CD4-positive, CD25-positive, alpha-beta regulatory T cell (primary cell): ENCODE measurements at regions not wholly inside any gene's neighbourhood (a gene's known extent, or its start where the extent isn't known, plus 50 kb on each side); places are given as distances from the start of the nearest gene placed in this dataset.

Source experiments
- ATAC-seq, 2 donors: fragments of 150-1000 bp; cut with Tn5 transposase; one replicate each; pipeline ENCODE4 v1.10.0; 2021; ENCODE audit warnings: low read depth in 2 of 2, moderate number of reproducible peaks in 2 of 2, moderate library complexity in 1 of 2
- DNase-seq, 3 donors: peaks; one replicate each; pipeline versions ENCODE4 v3.0.0 to v3.0.0-alpha.2; 2012 to 2022; ENCODE audit warnings: mixed read lengths in 1 of 3
- H3K27ac ChIP-seq: one replicate; pipeline ENCODE4 v1.7.0; 2013; ENCODE audit warnings: mild to moderate bottlenecking, low read length; ENCODE audit not compliant: insufficient read depth, poor library complexity, severe bottlenecking
- H3K27me3 ChIP-seq: one replicate; pipeline ENCODE4 v1.7.0; 2013; ENCODE audit warnings: low read length; ENCODE audit not compliant: control insufficient read depth, insufficient read depth
- H3K36me3 ChIP-seq: one replicate; pipeline ENCODE4 v1.7.0; 2013; ENCODE audit warnings: mild to moderate bottlenecking, low read length, moderate library complexity; ENCODE audit not compliant: control insufficient read depth, insufficient read depth
- H3K4me1 ChIP-seq: 2 replicates; pipeline ENCODE4 v1.7.0; 2013; ENCODE audit warnings: mild to moderate bottlenecking, low read length; ENCODE audit not compliant: insufficient read depth, control insufficient read depth, poor library complexity, severe bottlenecking
- H3K4me3 ChIP-seq: one replicate; pipeline ENCODE4 v1.7.0; 2013; ENCODE audit warnings: low read depth, mild to moderate bottlenecking, low read length, moderate library complexity
- H3K9me3 ChIP-seq, 2 experiments: 1 replicate in 1 of 2; 2 replicates in 1 of 2; pipeline ENCODE4 v1.7.0; 2013; ENCODE audit warnings: low read length in 2 of 2, mild to moderate bottlenecking in 1 of 2, moderate library complexity in 1 of 2; ENCODE audit not compliant: control insufficient read depth in 2 of 2
- H3K27ac Mint-ChIP-seq, 3 donors: one replicate each; pipeline ENCODE4 v1.8.0; 2020 to 2022; ENCODE audit warnings: mild to moderate bottlenecking in 3 of 3, mixed read lengths in 3 of 3, moderate library complexity in 2 of 3
- H3K27me3 Mint-ChIP-seq: one replicate; pipeline ENCODE4 v1.8.0; 2022; ENCODE audit warnings: mild to moderate bottlenecking, mixed read lengths
- H3K36me3 Mint-ChIP-seq: one replicate; pipeline ENCODE4 v1.8.0; 2020; ENCODE audit warnings: mixed read lengths
- H3K4me1 Mint-ChIP-seq, 4 donors: one replicate each; pipeline ENCODE4 v1.8.0; 2020 to 2022; ENCODE audit warnings: mixed read lengths in 4 of 4, mild to moderate bottlenecking in 1 of 4
- H3K4me3 Mint-ChIP-seq, 4 donors: one replicate each; pipeline ENCODE4 v1.8.0; 2020 to 2022; ENCODE audit warnings: mild to moderate bottlenecking in 4 of 4, mixed read lengths in 4 of 4, moderate library complexity in 3 of 4
- H3K9me3 Mint-ChIP-seq, 7 donors: one replicate each; pipeline ENCODE4 v1.8.0; 2020 to 2022; ENCODE audit warnings: mixed read lengths in 7 of 7, mild to moderate bottlenecking in 3 of 7, moderate library complexity in 2 of 7

- H3K4me3 Mint-ChIP-seq, result no peak overlapping the region
Observed at GRCh38 chr2:19059076-19059475, 299.3 kb downstream of the OSR1 start.

DNA sequence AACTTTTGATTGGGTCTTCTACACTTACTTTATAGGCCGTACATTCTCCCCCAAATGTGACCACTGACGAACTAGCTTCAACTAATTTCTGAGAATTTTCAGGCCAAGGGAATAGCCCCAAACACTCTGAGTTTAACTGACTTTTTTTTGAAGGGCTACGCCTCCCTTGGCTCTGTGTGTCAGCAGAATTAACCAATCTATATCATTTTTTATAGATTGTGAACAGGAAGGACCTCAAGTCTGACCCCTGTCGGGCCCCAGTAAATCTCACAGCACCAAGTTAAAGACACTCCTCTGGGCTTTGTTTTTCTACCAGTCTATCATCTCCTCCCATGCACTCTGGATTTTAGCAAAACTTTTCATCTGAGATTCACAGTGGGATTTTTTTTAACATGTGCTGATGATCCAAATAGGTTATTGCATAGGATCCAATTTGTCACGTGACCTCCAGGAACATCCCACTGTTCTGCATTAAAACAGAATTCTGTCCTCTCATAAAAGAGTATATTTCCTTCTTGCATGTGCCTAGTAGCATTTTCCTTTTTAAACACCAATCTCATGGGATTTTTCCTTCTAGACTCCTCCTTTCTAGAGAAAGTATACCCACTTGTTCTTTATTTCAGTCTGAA, 307.1 kb downstream of the OSR1 start:
- H3K4me3 ChIP-seq, result no peak overlapping the region
- no peaks in the 10 kb centered on the region for H3K36me3 Mint-ChIP-seq
- no peak overlapping the region for H3K27ac Mint-ChIP-seq
- H3K4me1 Mint-ChIP-seq, result no peaks in the 10 kb centered on the region
- H3K9me3 ChIP-seq, result no peaks in the 10 kb centered on the region
- no peak for ATAC-seq
- H3K27me3 ChIP-seq, result no peaks in the 10 kb centered on the region
- H3K4me1 ChIP-seq, result no peaks in the 10 kb centered on the region
- peaks cover 0 to 5% (median 2%) of the 10 kb centered on the region in 7 donors for H3K9me3 Mint-ChIP-seq
- H3K27me3 Mint-ChIP-seq, result no peaks in the 10 kb centered on the region
- H3K4me3 Mint-ChIP-seq, result no peak overlapping the region
- H3K27ac ChIP-seq, result no peak overlapping the region
- no peaks in the 10 kb centered on the region for H3K36me3 ChIP-seq
- no peak for DNase-seq

More at GRCh38 chr2:19059076-19059475, 299.3 kb downstream of the OSR1 start:
- no peak overlapping the region for H3K27ac Mint-ChIP-seq
- ATAC-seq (no peak), DNase-seq (no peak)
- Histone ChIP-seq H3K27me3 (no peaks in the 10 kb centered on the region), H3K9me3 (no peaks in the 10 kb centered on the region), H3K27ac (no peak overlapping the region), H3K4me1 (no peaks in the 10 kb centered on the region), H3K36me3 (no peaks in the 10 kb centered on the region), H3K4me3 (no peak overlapping the region)
- H3K27me3 Mint-ChIP-seq, result no peaks in the 10 kb centered on the region
- no peaks in the 10 kb centered on the region for H3K36me3 Mint-ChIP-seq
- peaks cover 0 to 2% (median 0%) of the 10 kb centered on the region in 7 donors for H3K9me3 Mint-ChIP-seq
- H3K4me1 Mint-ChIP-seq, result peaks cover 0 to 7% (median 0%) of the 10 kb centered on the region in 4 donors

GRCh38 chr2:19050354-19050753, 308.1 kb downstream of the OSR1 start:
- no peaks in the 10 kb centered on the region for H3K36me3 Mint-ChIP-seq
- H3K4me1 ChIP-seq, result no peaks in the 10 kb centered on the region
- no peaks in the 10 kb centered on the region for H3K4me1 Mint-ChIP-seq
- ATAC-seq (no peak), DNase-seq (no peak)
- no peaks in the 10 kb centered on the region for H3K36me3 ChIP-seq
- peaks cover 0 to 5% (median 2%) of the 10 kb centered on the region in 7 donors for H3K9me3 Mint-ChIP-seq
- no peak overlapping the region for H3K27ac Mint-ChIP-seq
- H3K4me3 Mint-ChIP-seq, result no peak overlapping the region
- H3K4me3 ChIP-seq, result no peak overlapping the region
- H3K9me3 ChIP-seq, result no peaks in the 10 kb centered on the region
- H3K27ac ChIP-seq, result no peak overlapping the region
- no peaks in the 10 kb centered on the region for H3K27me3 ChIP-seq
- no peaks in the 10 kb centered on the region for H3K27me3 Mint-ChIP-seq

DNA sequence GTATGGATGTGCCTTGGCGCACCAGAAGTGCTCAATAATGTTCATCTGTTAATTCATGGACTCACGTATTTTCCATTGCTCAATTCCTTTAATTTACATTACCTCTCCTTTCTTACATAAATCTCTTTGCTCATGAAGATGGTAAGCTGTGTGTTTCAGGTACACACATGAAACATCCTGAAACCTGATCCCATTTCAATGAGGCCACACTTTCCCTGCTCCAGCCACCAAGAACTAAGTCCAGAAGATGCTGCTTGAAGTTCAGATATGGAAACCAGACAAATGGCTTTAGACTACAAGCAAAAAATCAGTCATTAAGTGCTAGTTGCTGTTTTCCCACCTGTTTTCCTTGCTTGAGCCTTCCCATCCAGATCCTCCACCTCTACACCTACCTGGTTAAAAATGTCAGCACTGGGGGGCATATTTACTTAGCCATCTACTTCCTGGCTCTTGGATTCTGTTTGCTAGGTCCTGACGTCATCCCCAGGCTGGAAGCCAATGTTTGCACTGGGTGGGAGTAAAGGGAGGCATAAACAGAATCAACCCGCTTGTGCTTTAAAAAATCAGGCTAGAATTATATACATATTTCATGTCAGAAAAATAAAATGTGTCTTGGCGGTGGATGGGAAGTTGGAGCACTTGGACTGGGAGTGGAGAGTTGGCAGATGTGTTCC, 309.7 kb downstream of the OSR1 start:
- H3K9me3 ChIP-seq, result no peaks in the 10 kb centered on the region
- no peak overlapping the region for H3K27ac ChIP-seq
- H3K27me3 ChIP-seq, result no peaks in the 10 kb centered on the region
- H3K4me1 Mint-ChIP-seq, result no peaks in the 10 kb centered on the region
- H3K36me3 Mint-ChIP-seq, result no peaks in the 10 kb centered on the region
- H3K36me3 ChIP-seq, result no peaks in the 10 kb centered on the region
- H3K9me3 Mint-ChIP-seq, result peaks cover 0 to 5% (median 2%) of the 10 kb centered on the region in 7 donors
- no peak overlapping the region for H3K27ac Mint-ChIP-seq
- H3K4me3 ChIP-seq, result no peak overlapping the region
- ATAC-seq (no peak), DNase-seq (no peak)
- H3K27me3 Mint-ChIP-seq, result no peaks in the 10 kb centered on the region
- H3K4me1 ChIP-seq, result no peaks in the 10 kb centered on the region
- no peak overlapping the region for H3K4me3 Mint-ChIP-seq

DNA sequence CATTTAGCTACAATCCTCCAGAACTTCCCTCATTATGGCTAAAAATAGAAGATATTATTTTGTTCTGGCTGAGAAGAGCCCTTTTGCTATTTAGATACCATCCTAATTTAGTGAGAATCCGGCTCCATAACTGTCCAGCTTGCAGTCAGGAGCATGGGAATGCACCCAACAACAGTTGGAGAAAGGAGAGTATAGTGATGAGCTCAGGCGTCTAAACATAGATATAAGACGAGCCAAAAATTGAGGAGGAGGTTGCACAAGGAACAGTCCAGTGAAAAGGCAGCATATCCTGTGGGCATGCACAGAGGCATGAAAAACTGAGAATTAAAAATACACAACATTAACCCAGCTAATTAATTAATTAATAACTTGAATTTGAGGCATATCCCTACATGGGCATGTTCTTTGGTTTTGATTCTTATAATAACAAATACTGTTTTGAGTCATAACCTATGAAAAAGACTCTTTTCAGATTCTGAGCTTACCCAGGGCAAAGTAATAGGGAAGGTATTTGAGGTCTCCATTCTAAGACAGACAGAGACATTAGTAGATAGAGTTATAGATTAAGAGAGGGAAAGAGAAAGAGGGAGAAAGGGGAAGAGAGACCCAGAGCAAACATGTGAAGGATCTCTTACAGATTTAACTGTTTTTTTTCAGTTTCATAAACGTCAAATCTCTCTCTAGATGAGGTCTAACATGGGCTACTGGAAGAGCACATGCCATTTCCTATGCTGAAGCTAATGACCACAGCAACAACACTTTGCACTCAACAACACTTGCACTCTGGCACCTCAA, 311.2 kb downstream of the OSR1 start:
- Histone ChIP-seq H3K27ac (no peak overlapping the region), H3K4me1 (no peaks in the 10 kb centered on the region), H3K27me3 (no peaks in the 10 kb centered on the region), H3K9me3 (no peaks in the 10 kb centered on the region), H3K4me3 (no peak overlapping the region), H3K36me3 (no peaks in the 10 kb centered on the region)
- Mint-ChIP-seq H3K9me3 (peaks cover 0 to 2% (median 1%) of the 10 kb centered on the region in 7 donors), H3K27ac (no peak overlapping the region), H3K36me3 (no peaks in the 10 kb centered on the region), H3K27me3 (no peaks in the 10 kb centered on the region), H3K4me3 (no peak overlapping the region), H3K4me1 (no peaks in the 10 kb centered on the region)
- no peak for ATAC-seq
- no peak for DNase-seq

DNA sequence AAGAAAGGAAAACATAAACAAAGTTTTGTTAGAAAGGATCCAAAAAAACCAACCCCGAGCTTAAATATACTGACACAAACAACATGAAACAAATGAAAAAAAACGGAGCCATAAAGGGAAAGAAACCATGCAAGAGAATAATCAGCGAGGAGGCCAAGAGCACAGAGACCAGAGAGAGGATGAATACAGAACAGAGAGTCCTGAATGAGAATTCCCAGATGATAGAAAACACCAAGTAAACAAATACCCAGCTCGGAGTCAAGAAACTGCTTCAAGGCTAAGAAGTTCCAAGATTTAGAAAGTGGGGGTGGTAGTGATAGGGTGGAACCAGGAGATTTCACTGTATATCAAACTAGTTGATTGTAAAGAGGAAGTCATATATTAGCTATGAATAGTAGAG, 313.3 kb downstream of the OSR1 start:
- no peaks in the 10 kb centered on the region for H3K27me3 Mint-ChIP-seq
- H3K4me1 Mint-ChIP-seq, result no peaks in the 10 kb centered on the region
- no peak overlapping the region for H3K4me3 Mint-ChIP-seq
- Histone ChIP-seq H3K36me3 (no peaks in the 10 kb centered on the region), H3K4me1 (no peaks in the 10 kb centered on the region), H3K9me3 (no peaks in the 10 kb centered on the region), H3K27ac (no peak overlapping the region), H3K4me3 (no peak overlapping the region), H3K27me3 (no peaks in the 10 kb centered on the region)
- H3K9me3 Mint-ChIP-seq, result peaks cover 0 to 4% (median 2%) of the 10 kb centered on the region in 7 donors
- no peak overlapping the region for H3K27ac Mint-ChIP-seq
- DNase-seq (no peak), ATAC-seq (no peak)
- H3K36me3 Mint-ChIP-seq, result no peaks in the 10 kb centered on the region

DNA sequence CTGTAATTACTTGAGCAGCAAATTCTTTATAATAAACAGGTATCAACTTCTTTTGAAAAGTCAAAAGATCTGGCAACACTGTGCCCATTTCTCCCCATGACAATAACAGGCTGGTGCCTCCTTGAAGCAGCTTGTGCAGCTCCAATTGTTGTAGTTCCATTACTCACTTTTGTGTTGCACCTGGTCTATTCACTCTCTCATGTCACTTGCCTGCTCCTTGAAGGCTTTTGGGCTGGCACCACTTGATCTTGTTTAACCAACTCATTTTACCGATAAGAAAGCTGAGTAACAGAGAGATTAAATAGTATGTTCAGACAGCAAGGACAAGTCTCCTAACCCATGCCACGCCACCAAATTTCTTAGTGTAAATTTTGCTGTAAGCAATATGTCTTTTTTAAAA, 314.5 kb downstream of the OSR1 start:
- DNase-seq, result no peak
- H3K4me3 Mint-ChIP-seq, result no peak overlapping the region
- no peaks in the 10 kb centered on the region for H3K4me1 ChIP-seq
- ATAC-seq, result no peak
- H3K9me3 ChIP-seq, result no peaks in the 10 kb centered on the region
- no peaks in the 10 kb centered on the region for H3K27me3 ChIP-seq
- no peak overlapping the region for H3K27ac Mint-ChIP-seq
- H3K4me3 ChIP-seq, result no peak overlapping the region
- no peaks in the 10 kb centered on the region for H3K36me3 Mint-ChIP-seq
- no peaks in the 10 kb centered on the region for H3K36me3 ChIP-seq
- no peak overlapping the region for H3K27ac ChIP-seq
- H3K9me3 Mint-ChIP-seq, result peaks cover 0 to 4% (median 2%) of the 10 kb centered on the region in 7 donors
- H3K27me3 Mint-ChIP-seq, result no peaks in the 10 kb centered on the region
- no peaks in the 10 kb centered on the region for H3K4me1 Mint-ChIP-seq
